Psoas muscle (tissue), 7 donors: ENCODE measurements at regions not wholly inside any gene's neighbourhood (a gene's known extent, or its start where the extent isn't known, plus 50 kb on each side); places are given as distances from the start of the nearest gene placed in this dataset.

Source experiments
- ATAC-seq, 4 donors: fragments of 200-7000 bp; cut with Tn5 transposase; one replicate each; pipeline ENCODE4 v1.9.1; 2020; ENCODE audit warnings: moderate library complexity in 3 of 4, mild to moderate bottlenecking in 2 of 4
- DNase-seq, 2 donors: peaks; one replicate each; pipeline ENCODE4 v3.0.0-alpha.2; 2020
- H3K27ac ChIP-seq: fragments of 200-600 bp; one replicate; pipeline ENCODE4 v1.8.0; 2022
- H3K27me3 ChIP-seq, 3 donors: fragments of 200-600 bp in 1 of 3; one replicate each; pipeline versions ENCODE4 v1.6.1 to v1.8.0; 2013 to 2022; ENCODE audit warnings: low read length in 2 of 3, mild to moderate bottlenecking in 2 of 3, moderate library complexity in 1 of 3; ENCODE audit not compliant: insufficient read depth in 3 of 3
- H3K36me3 ChIP-seq, 2 donors: fragments of 200-600 bp in 1 of 2; one replicate each; pipeline versions ENCODE4 v1.6.1 to v1.8.0; 2013 to 2022; ENCODE audit warnings: low read depth in 1 of 2, mild to moderate bottlenecking in 1 of 2, moderate library complexity in 1 of 2; ENCODE audit not compliant: insufficient read depth in 1 of 2
- H3K4me1 ChIP-seq: fragments of 200-600 bp; one replicate; pipeline ENCODE4 v1.8.0; 2022
- H3K4me3 ChIP-seq: fragments of 200-600 bp; one replicate; pipeline ENCODE4 v1.8.0; 2022; ENCODE audit warnings: mild to moderate bottlenecking
- H3K9me3 ChIP-seq: fragments of 200-600 bp; one replicate; pipeline ENCODE4 v1.8.0; 2022
- WGBS, 3 donors: extraction: QIAGEN DNeasy Blood & Tissue Kit; methylation state at CpG; one replicate each; pipeline versions ENCODE4 v1.1.6 to v1.1.7; 2013; 5-methylcytosine and 5-hydroxymethylcytosine counted together
- intact Hi-C, 2 donors: fragments of 100-400 bp; cut with DNase I; formaldehyde crosslinking; loops; one replicate each; pipeline versions ENCODE4 v1.11.0 to v1.14.2; 2022
- TF ChIP-seq, protein P1 (sequence below): fragments of 200-600 bp; IDR thresholded peaks from one replicate; pipeline ENCODE4 v1.8.0; 2022; ENCODE audit warnings: antibody characterized with exemption
- donor health status: healthy with polysubstance abuse.
- donor health status: DM: no; HTN: no; CAD: no; lungs with moderate emphysema.
- donor health status: Bipolar disorder and iron deficiency.
- donor health status: healthy.
- donor health status: DM: yes; HTN: yes; CAD: no.
- donor health status: DM: no; HTN: no; CAD: no.
- donor health status: DM: yes; HTN: yes; CAD: no.

DNA sequence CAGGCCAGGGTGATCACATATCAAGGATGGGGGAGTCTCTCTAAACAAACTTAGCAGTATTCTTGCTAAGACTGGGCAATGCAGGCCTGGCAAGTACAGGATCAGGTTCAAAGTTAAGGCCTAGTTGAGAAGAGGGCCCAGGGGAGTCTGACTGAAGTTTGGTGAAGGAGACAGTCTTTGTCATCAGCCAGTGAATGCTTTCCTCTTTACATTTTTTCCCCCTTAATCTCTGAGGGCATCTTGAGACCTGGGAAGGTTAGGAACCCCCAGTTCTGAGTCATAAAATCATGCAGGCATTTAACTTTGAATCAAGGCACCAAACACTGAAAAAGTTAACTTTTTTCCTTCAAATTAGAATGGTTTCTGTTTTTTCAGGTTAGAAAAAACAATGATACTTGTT, 311.5 kb downstream of the REEP3 start:
- intact Hi-C loops = no loop called here

DNA sequence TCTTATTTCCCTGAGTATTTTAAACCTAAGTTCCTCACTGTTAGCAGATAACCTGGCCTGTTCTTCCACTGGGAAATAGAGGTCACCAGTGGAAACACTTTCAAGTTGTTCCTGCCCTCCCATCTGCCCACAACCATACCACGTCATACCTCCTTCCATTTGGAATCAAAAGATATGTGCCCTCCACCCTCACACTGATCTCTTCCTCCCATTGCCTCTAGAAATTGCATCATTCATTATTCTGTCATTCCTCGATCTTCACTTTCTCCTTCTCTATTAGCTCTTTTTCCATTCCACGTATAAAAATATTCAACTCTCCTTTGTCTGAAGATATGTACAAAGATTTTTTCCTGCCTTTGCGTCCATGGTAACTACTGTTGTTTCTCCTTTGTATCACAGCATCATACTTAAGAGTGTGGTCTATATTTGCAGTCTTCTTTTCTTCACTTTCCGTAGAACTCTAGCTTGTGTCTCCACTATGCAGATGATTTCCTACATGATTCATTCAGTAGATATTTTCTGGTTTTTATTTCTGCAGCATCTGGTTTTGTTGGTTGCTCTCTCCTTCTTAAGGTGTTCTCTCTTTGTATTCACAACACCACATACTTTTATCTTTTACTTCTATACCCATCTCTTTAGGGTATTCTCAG, 312.3 kb downstream of the REEP3 start:
- Histone ChIP-seq H3K27ac (no peak overlapping the region), H3K36me3 (no peaks in the 10 kb centered on the region)
- WGBS, 3 donors = 52 to 68% (median 66%) methylated on average over 5 of the region's 5 CpGs

More for the DNA sequence above, 311.5 kb downstream of the REEP3 start:
- no peaks in the 10 kb centered on the region for H3K27me3 ChIP-seq
- TF ChIP-seq, protein P1, sequence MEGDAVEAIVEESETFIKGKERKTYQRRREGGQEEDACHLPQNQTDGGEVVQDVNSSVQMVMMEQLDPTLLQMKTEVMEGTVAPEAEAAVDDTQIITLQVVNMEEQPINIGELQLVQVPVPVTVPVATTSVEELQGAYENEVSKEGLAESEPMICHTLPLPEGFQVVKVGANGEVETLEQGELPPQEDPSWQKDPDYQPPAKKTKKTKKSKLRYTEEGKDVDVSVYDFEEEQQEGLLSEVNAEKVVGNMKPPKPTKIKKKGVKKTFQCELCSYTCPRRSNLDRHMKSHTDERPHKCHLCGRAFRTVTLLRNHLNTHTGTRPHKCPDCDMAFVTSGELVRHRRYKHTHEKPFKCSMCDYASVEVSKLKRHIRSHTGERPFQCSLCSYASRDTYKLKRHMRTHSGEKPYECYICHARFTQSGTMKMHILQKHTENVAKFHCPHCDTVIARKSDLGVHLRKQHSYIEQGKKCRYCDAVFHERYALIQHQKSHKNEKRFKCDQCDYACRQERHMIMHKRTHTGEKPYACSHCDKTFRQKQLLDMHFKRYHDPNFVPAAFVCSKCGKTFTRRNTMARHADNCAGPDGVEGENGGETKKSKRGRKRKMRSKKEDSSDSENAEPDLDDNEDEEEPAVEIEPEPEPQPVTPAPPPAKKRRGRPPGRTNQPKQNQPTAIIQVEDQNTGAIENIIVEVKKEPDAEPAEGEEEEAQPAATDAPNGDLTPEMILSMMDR = no peak
- H3K4me1 ChIP-seq = no peaks in the 10 kb centered on the region
- H3K4me3 ChIP-seq = no peak overlapping the region
- no peaks in the 10 kb centered on the region for H3K9me3 ChIP-seq
- no peak for ATAC-seq
- no peak overlapping the region for H3K27ac ChIP-seq
- no peaks in the 10 kb centered on the region for H3K36me3 ChIP-seq
- no peak for DNase-seq

DNA sequence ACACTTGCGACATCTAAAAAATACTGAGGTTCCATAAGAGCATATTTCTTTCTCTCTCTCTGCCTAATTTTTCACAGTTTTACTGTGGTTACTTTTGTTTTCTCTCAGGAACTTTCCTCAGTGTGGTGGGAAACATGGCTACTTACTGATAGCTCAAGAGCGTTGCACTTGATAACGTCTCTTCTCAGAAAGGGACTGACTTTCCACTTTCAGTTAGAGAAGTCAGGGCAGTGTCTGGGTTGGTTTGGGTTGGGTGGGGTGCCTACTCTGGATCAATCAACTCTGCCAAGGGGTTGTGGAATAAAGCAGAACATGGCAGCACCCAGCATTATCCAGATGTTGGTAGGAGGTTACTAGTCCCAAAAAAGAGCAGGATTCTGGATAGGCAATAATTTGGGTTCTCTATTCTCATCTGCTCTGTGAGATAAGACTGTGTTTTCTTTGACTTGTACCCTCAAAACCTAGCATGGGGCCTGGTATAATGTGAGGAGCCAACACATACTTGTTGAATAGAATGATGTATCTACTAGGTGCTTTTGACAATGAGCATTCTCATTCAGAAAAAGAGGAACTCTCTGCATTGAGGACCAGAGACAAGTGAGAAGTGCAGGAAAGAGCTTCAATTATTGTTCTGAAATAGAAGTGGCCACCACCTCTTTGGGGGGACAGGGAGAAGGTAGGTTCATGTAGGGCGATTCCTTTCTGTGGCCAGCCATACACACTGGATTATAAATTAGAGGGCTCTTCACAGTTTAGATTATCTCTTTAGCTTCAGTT, 315.7 kb downstream of the REEP3 start:
- intact Hi-C loops = no loop called here
- H3K27me3 ChIP-seq = peaks cover 0 to 2% (median 0%) of the 10 kb centered on the region in 3 donors
- no peak overlapping the region for H3K27ac ChIP-seq
- ATAC-seq = no peak
- 87 to 90% (median 87%) methylated on average over 4 of the region's 4 CpGs for WGBS, 3 donors
- no peaks in the 10 kb centered on the region for H3K9me3 ChIP-seq
- H3K36me3 ChIP-seq = no peaks in the 10 kb centered on the region
- no peaks in the 10 kb centered on the region for H3K4me1 ChIP-seq
- no peak overlapping the region for H3K4me3 ChIP-seq
- TF ChIP-seq, protein P1 = no peak
- DNase-seq = no peak

More for the DNA sequence above, 312.3 kb downstream of the REEP3 start:
- DNase-seq (no peak), ATAC-seq (no peak)
- Histone ChIP-seq H3K9me3 (no peaks in the 10 kb centered on the region), H3K4me3 (no peak overlapping the region), H3K4me1 (no peaks in the 10 kb centered on the region), H3K27me3 (no peaks in the 10 kb centered on the region)
- TF ChIP-seq, protein P1 = no peak
- intact Hi-C loops = no loop called here

DNA sequence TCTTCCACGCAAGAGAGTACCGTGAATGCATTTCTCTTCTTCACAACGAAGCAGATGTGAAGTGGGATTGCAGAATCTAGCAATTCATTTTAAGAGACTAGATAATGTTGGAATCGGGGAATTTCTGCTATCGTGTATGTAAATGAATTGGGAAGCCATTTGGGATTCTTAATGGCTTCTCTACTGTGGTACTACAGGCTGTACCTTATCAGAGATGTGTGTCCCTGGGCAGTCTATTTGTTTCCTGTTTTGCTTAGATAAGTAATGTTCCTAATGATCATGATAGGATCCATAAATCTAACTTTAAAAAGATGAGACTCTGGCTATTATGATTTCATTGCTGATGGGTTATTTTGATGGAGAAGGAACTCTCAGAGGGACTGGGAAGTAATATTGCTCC, 320.6 kb downstream of the REEP3 start:
- WGBS, 3 donors = 92 to 94% (median 92%) methylated on average over 5 of the region's 5 CpGs
- Histone ChIP-seq H3K4me1 (no peaks in the 10 kb centered on the region), H3K4me3 (no peak overlapping the region), H3K27ac (no peak overlapping the region), H3K27me3 (peaks cover 0 to 2% (median 2%) of the 10 kb centered on the region in 3 donors), H3K9me3 (no peaks in the 10 kb centered on the region), H3K36me3 (no peaks in the 10 kb centered on the region)
- intact Hi-C loops = no loop called here
- TF ChIP-seq, protein P1 = no peak
- no peak for ATAC-seq
- DNase-seq = no peak
